T-cell (primary cell): ENCODE measurements at regions not wholly inside any gene's neighbourhood (a gene's known extent, or its start where the extent isn't known, plus 50 kb on each side); places are given as distances from the start of the nearest gene placed in this dataset.

Experiments
- ATAC-seq, 4 experiments: fragments of 200-7000 bp in 3 of 4; fragments of 150-1000 bp in 1 of 4; cut with Tn5 transposase; replicated peaks in 1 of 4; 1 replicate in 3 of 4; 2 replicates in 1 of 4; pipeline ENCODE4 v1.10.0; 2021; ENCODE audit warnings: moderate library complexity in 3 of 4, mild to moderate bottlenecking in 2 of 4, moderate number of reproducible peaks in 1 of 4
- CTCF ChIA-PET, 2 donors: fragments of 300-600 bp; sonication (Branson Sonifier 250); formaldehyde crosslinking; loops; one replicate each; lab custom pipeline; 2022; ENCODE audit warnings: antibody characterized with exemption in 2 of 2; lab: Charles Lee
- POLR2A ChIA-PET, 2 donors: fragments of 300-600 bp; sonication (Branson Sonifier 250); formaldehyde crosslinking; loops; one replicate each; lab custom pipeline; 2022; ENCODE audit warnings: antibody characterized with exemption in 2 of 2; lab: Charles Lee
- DNase-seq, 35 experiments: peaks; one replicate each; pipeline versions ENCODE4 v3.0.0 to v3.0.0-alpha.2; 2013 to 2023
- H3K27ac ChIP-seq: one replicate; pipeline ENCODE4 v1.5.1; 2013; ENCODE audit warnings: low read length
- H3K27me3 ChIP-seq, 2 experiments: replicated peaks in 1 of 2; 1 replicate in 1 of 2; 2 replicates in 1 of 2; pipeline versions ENCODE4 v1.6.1 to v1.7.0; 2013; ENCODE audit warnings: low read length in 1 of 2, mixed read lengths in 1 of 2; ENCODE audit not compliant: control insufficient read depth in 2 of 2, insufficient read depth in 2 of 2; ENCODE audit errors: extremely low read depth in 1 of 2
- H3K36me3 ChIP-seq, 2 donors: 1 replicate in 1 of 2; 2 replicates in 1 of 2; pipeline versions ENCODE4 v1.6.1 to v1.7.0; 2013; ENCODE audit warnings: low read length in 1 of 2; ENCODE audit not compliant: control insufficient read depth in 2 of 2, insufficient read depth in 1 of 2; ENCODE audit errors: extremely low read depth in 1 of 2
- H3K4me1 ChIP-seq, 2 experiments: 1 replicate in 1 of 2; 2 replicates in 1 of 2; pipeline versions ENCODE4 v1.6.1 to v1.7.0; 2013; ENCODE audit warnings: low read length in 2 of 2, mixed read lengths in 1 of 2; ENCODE audit not compliant: insufficient read depth in 2 of 2, control insufficient read depth in 1 of 2; ENCODE audit errors: extremely low read depth in 1 of 2
- H3K4me3 ChIP-seq, 2 donors: 1 replicate in 1 of 2; 2 replicates in 1 of 2; pipeline versions ENCODE4 v1.5.1 to v1.7.0; 2013; ENCODE audit warnings: mild to moderate bottlenecking in 2 of 2, low read length in 1 of 2, moderate library complexity in 1 of 2; ENCODE audit not compliant: control insufficient read depth in 1 of 2; ENCODE audit errors: extremely low read depth in 1 of 2
- H3K9me3 ChIP-seq: 2 replicates; pipeline ENCODE4 v1.7.0; 2013
- H3K27ac Mint-ChIP-seq, 2 donors: one replicate each; pipeline ENCODE4 v1.8.0; 2020 to 2021; ENCODE audit warnings: mild to moderate bottlenecking in 2 of 2, mixed read lengths in 2 of 2
- H3K27me3 Mint-ChIP-seq, 2 donors: one replicate each; pipeline ENCODE4 v1.8.0; 2021 to 2022; ENCODE audit warnings: mixed read lengths in 2 of 2
- H3K36me3 Mint-ChIP-seq: one replicate; pipeline ENCODE4 v1.8.0; 2021; ENCODE audit warnings: mixed read lengths
- H3K4me1 Mint-ChIP-seq, 3 donors: one replicate each; pipeline ENCODE4 v1.8.0; 2020 to 2022; ENCODE audit warnings: mixed read lengths in 3 of 3, mild to moderate bottlenecking in 1 of 3
- H3K4me3 Mint-ChIP-seq, 3 donors: one replicate each; pipeline ENCODE4 v1.8.0; 2020 to 2022; ENCODE audit warnings: mild to moderate bottlenecking in 3 of 3, mixed read lengths in 3 of 3, moderate library complexity in 3 of 3
- H3K9me3 Mint-ChIP-seq, 3 donors: one replicate each; pipeline ENCODE4 v1.8.0; 2020 to 2022; ENCODE audit warnings: mixed read lengths in 3 of 3
- WGBS: methylation state at CpG from one replicate; pipeline ENCODE4 v1.1.5; 2013; ENCODE audit warnings: missing lambda C conversion rate; ENCODE audit not compliant: insufficient coverage; 5-methylcytosine and 5-hydroxymethylcytosine counted together

DNA sequence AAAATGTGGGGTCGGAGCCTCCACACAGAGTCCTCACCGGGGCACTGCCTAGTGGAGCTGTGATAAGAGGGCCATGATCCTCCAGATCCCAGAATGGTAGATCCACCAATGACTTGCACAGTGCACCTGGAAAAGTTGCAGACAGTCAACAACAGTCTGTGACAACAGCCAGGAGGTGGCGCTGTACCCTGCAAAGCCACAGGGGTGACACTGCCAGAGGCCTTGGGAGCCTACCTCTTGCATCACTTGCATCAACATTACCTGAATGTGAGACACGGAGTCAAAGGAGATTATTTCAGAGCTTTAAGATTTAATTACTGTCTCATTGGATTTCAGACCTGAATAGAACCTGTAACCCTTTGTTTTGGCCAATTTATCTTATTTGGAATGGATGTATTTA, 614.1 kb upstream of the CDH9 start:
- DNase-seq: no peak
- Mint-ChIP-seq H3K27me3 (no peaks in the 10 kb centered on the region), H3K4me3 (no peak overlapping the region), H3K27ac (no peak overlapping the region), H3K4me1 (no peaks in the 10 kb centered on the region), H3K9me3 (peaks cover 13 to 27% (median 17%) of the 10 kb centered on the region in 3 donors), H3K36me3 (no peaks in the 10 kb centered on the region)
- WGBS: 81% methylated on average over 3 of the region's 4 CpGs
- Histone ChIP-seq H3K4me3 (no peak overlapping the region), H3K36me3 (no peaks in the 10 kb centered on the region), H3K4me1 (no peaks in the 10 kb centered on the region), H3K27me3 (no peaks in the 10 kb centered on the region), H3K9me3 (no peaks in the 10 kb centered on the region), H3K27ac (no peak overlapping the region)
- no peak for ATAC-seq
- POLR2A ChIA-PET: no interaction called here
- CTCF ChIA-PET: no interaction called here

DNA sequence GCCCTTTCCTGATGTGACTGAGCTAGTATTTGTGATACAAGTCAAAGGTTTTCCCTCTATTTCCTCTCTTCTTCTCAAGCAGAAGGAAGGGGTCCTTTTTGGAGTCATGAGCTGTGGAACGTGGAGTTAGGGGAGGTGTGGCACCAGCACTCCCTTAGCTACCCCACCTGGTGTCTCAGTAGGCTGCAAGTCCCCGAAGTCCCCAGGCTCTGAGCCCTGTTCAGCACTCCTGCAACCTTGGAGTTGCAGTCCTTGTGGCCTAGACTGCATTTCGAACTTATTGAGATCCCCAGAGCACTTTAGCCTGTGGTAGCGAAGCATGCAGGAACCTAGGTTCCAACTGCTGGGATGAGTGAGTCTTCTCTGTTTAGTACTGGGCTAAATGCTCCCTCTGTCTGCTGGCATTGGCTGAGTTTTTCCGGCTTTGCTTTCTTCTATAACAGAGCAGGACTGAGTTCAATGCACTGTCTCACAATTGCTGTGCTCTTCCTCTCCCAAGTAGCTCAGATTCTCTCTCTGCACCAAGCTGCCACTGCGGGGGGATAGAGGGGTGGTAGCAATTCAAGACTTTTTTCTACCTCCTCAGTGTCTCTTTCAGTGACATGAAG, 600.7 kb upstream of the CDH9 start:
- H3K9me3 Mint-ChIP-seq: peaks cover 14 to 35% (median 15%) of the 10 kb centered on the region in 3 donors
- no peak overlapping the region for H3K27ac Mint-ChIP-seq
- no peaks in the 10 kb centered on the region for H3K36me3 Mint-ChIP-seq
- H3K4me1 Mint-ChIP-seq: no peaks in the 10 kb centered on the region
- Histone ChIP-seq H3K4me1 (no peaks in the 10 kb centered on the region), H3K27ac (no peak overlapping the region), H3K36me3 (no peaks in the 10 kb centered on the region), H3K27me3 (no peaks in the 10 kb centered on the region), H3K4me3 (no peak overlapping the region), H3K9me3 (no peaks in the 10 kb centered on the region)
- CTCF ChIA-PET: no interaction called here
- 48% methylated on average over 2 of the region's 6 CpGs for WGBS
- H3K4me3 Mint-ChIP-seq: no peak overlapping the region
- POLR2A ChIA-PET: no interaction called here
- ATAC-seq (no peak), DNase-seq (no peak)
- no peaks in the 10 kb centered on the region for H3K27me3 Mint-ChIP-seq

DNA sequence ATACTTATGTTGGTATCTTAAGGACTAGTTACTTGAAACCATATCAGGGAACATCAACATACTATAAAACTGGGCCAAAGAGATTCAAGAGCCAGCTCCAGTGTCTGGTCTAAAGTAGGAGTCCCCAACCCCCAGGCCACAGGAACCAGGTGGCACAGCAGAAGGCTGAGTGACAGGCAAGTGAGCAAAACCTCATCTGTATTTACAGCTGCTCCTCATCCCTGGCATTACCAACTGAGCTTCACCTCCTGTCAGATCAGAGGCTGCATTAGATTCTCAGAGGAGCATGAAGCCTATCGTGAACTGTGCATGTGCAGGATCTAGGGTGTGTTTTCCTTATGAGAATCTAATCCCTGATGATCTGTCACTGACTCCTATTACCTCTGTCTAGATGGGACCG, 581.6 kb upstream of the CDH9 start:
- Mint-ChIP-seq H3K27me3 (no peaks in the 10 kb centered on the region), H3K9me3 (peaks cover 16 to 20% (median 20%) of the 10 kb centered on the region in 3 donors), H3K4me1 (no peaks in the 10 kb centered on the region), H3K27ac (no peak overlapping the region), H3K4me3 (no peak overlapping the region), H3K36me3 (no peaks in the 10 kb centered on the region)
- H3K36me3 ChIP-seq: no peaks in the 10 kb centered on the region
- DNase-seq (no peak), ATAC-seq (no peak)
- WGBS: no CpG with 5 or more reads among the region's 2 CpGs
- no peaks in the 10 kb centered on the region for H3K27me3 ChIP-seq
- H3K4me3 ChIP-seq: no peak overlapping the region
- H3K27ac ChIP-seq: no peak overlapping the region
- H3K9me3 ChIP-seq: peaks cover 3% of the 10 kb centered on the region
- CTCF ChIA-PET: no interaction called here
- POLR2A ChIA-PET: no interaction called here
- no peaks in the 10 kb centered on the region for H3K4me1 ChIP-seq

DNA sequence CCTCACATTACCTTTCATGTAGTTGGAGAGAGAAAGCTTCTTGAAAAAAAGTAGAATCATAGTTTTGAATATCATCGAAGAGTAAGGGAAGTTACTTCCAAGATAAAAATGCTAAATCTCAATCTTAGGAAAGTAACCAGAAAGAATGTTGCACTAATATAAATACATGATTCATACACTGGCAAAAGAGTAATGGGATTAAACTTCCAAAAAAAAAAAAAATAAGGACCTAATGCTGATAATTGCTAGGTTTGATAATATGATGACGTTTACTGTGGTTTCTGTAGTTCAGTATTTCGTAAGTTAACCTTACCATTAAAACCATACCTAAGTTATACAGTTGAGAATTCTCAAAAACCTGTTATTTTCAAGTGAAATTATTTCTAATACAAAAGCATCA, 573.8 kb upstream of the CDH9 start:
- ChIA-PET CTCF (no interaction called here), POLR2A (no interaction called here)
- no peaks in the 10 kb centered on the region for H3K9me3 ChIP-seq
- H3K36me3 ChIP-seq: no peaks in the 10 kb centered on the region
- DNase-seq: no peak
- no peaks in the 10 kb centered on the region for H3K4me1 Mint-ChIP-seq
- H3K4me3 Mint-ChIP-seq: no peak overlapping the region
- no peak overlapping the region for H3K4me3 ChIP-seq
- H3K36me3 Mint-ChIP-seq: no peaks in the 10 kb centered on the region
- no peak for ATAC-seq
- H3K27me3 Mint-ChIP-seq: no peaks in the 10 kb centered on the region
- no peak overlapping the region for H3K27ac ChIP-seq
- no peak overlapping the region for H3K27ac Mint-ChIP-seq
- H3K27me3 ChIP-seq: no peaks in the 10 kb centered on the region
- WGBS: no CpG with 5 or more reads among the region's 3 CpGs
- H3K9me3 Mint-ChIP-seq: peaks cover 7 to 37% (median 23%) of the 10 kb centered on the region in 3 donors
- H3K4me1 ChIP-seq: no peaks in the 10 kb centered on the region

DNA sequence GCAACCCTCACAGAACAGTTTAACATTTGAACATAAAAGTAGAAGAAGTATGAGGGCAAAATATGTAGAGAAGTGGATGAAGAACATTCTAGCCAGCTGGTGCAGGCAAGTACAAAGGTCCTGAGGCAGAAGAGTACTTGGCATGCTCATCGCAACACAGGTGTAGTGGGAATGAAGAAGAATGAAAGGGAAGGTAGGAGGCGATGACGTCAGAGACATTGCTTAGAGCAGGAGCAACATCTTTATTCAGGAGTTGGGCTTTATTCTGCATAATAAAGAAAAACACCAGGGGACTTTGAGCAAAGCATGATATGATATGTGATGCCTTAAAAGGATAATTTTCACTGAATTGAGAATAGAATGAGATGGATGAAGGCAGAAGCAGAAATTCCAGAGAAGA, 570.6 kb upstream of the CDH9 start:
- H3K27me3 Mint-ChIP-seq: no peaks in the 10 kb centered on the region
- no peak overlapping the region for H3K4me3 Mint-ChIP-seq
- H3K27me3 ChIP-seq: no peaks in the 10 kb centered on the region
- peaks cover 3 to 21% (median 5%) of the 10 kb centered on the region in 3 donors for H3K9me3 Mint-ChIP-seq
- DNase-seq: no peak
- no peaks in the 10 kb centered on the region for H3K36me3 ChIP-seq
- 100% methylated on average over 2 of the region's 3 CpGs for WGBS
- no peaks in the 10 kb centered on the region for H3K36me3 Mint-ChIP-seq
- H3K27ac Mint-ChIP-seq: no peak overlapping the region
- ATAC-seq: no peak
- H3K4me3 ChIP-seq: no peak overlapping the region
- no peaks in the 10 kb centered on the region for H3K4me1 Mint-ChIP-seq
- POLR2A ChIA-PET: no interaction called here
- no peaks in the 10 kb centered on the region for H3K4me1 ChIP-seq
- no peak overlapping the region for H3K27ac ChIP-seq
- H3K9me3 ChIP-seq: no peaks in the 10 kb centered on the region
- CTCF ChIA-PET: no interaction called here

DNA sequence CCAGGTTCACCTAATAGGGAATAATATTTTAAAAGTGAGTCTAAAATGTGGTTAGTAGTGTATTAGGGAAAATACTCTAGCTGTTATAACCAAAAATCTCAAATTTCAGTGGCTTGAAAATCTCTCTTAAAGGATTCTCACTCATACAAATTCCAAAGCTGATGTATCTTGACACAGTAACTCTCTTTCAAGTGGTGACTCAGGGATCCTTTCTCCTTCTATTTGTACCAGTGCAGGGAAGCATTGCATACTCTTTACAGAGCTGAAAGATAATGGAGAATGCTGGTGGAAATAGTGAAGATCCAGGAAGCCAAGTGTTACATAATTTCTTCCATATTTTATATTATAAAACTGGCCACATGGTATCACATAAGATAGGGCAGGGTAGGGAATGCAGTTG, 560.2 kb upstream of the CDH9 start:
- Mint-ChIP-seq H3K4me1 (no peaks in the 10 kb centered on the region), H3K27me3 (no peaks in the 10 kb centered on the region), H3K9me3 (peaks cover 0 to 28% (median 13%) of the 10 kb centered on the region in 3 donors), H3K27ac (no peak overlapping the region), H3K36me3 (no peaks in the 10 kb centered on the region), H3K4me3 (no peak overlapping the region)
- ChIA-PET POLR2A (interaction anchor here in 1 of 2 donors (0.6 kb wide), 1 partner anchor 9 kb away, joined by 3 read pairs; no protein-coding TSS in a partner anchor), CTCF (no interaction called here)
- Histone ChIP-seq H3K36me3 (no peaks in the 10 kb centered on the region), H3K27me3 (no peaks in the 10 kb centered on the region), H3K27ac (no peak overlapping the region), H3K4me3 (no peak overlapping the region), H3K4me1 (no peaks in the 10 kb centered on the region), H3K9me3 (no peaks in the 10 kb centered on the region)
- ATAC-seq (no peak), DNase-seq (no peak)

DNA sequence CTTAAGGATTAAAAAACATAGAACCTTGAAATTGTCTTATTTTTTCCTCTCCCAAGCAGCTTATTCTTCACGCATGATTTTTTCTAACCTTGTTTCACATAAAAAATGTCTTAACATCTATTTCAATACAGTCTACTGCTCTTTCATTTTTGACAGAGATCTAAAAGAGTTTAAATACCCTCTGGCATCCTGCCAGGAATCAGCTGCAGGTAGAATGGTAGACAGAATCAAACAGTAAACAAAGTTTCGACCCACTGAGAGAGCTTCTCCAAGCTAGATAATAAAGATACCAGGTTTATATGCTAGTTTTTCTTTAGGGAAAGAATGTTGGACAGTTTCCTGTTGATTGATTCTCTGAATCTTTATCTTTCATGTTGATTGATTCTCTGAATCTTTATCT, 555.8 kb upstream of the CDH9 start:
- H3K4me3 ChIP-seq: no peak overlapping the region
- ChIA-PET POLR2A (no interaction called here), CTCF (no interaction called here)
- Mint-ChIP-seq H3K9me3 (peaks cover 0 to 24% (median 6%) of the 10 kb centered on the region in 3 donors), H3K36me3 (no peaks in the 10 kb centered on the region), H3K4me1 (no peaks in the 10 kb centered on the region), H3K4me3 (no peak overlapping the region), H3K27ac (no peak overlapping the region), H3K27me3 (no peaks in the 10 kb centered on the region)
- no peaks in the 10 kb centered on the region for H3K4me1 ChIP-seq
- H3K36me3 ChIP-seq: no peaks in the 10 kb centered on the region
- H3K27ac ChIP-seq: no peak overlapping the region
- 80% methylated on average over 1 of the region's 2 CpGs for WGBS
- DNase-seq (no peak), ATAC-seq (no peak)
- no peaks in the 10 kb centered on the region for H3K9me3 ChIP-seq
- no peaks in the 10 kb centered on the region for H3K27me3 ChIP-seq
